SK-N-SH (cell line): ENCODE measurements at regions not wholly inside any gene's neighbourhood (a gene's known extent, or its start where the extent isn't known, plus 50 kb on each side); places are given as distances from the start of the nearest gene placed in this dataset.

Experiments
- CTCF ChIA-PET: fragments of 300-600, 350-600 bp; formaldehyde crosslinking; extraction: SDS; loops from one replicate; lab custom pipeline; 2021; lab: Yijun Ruan, JAX
- POLR2A ChIA-PET: fragments of 350-600 bp; sonication (Branson Sonifier 250); formaldehyde crosslinking; extraction: SDS; loops from one replicate; lab custom pipeline; 2020; ENCODE audit warnings: antibody characterized with exemption, inconsistent platforms; lab: Yijun Ruan, JAX
- DNase-seq: peaks from one replicate; pipeline ENCODE4 v3.0.0; 2012
- H2AFZ ChIP-seq: fragments of 200-600 bp; sonication (generic); 2 replicates; pipeline ENCODE4 v1.8.1; 2016; ENCODE audit warnings: antibody characterized with exemption, mild to moderate bottlenecking, low read depth
- H3F3A ChIP-seq: fragments of 200-600 bp; sonication (generic); replicated peaks from 2 replicates; pipeline ENCODE3; 2016; ENCODE audit warnings: antibody characterized with exemption, mild to moderate bottlenecking; ENCODE audit not compliant: insufficient read depth
- H3K27ac ChIP-seq, 2 experiments: fragments of 200-500 bp in 1 of 2; fragments of 200-600 bp in 1 of 2; sonication (Bioruptor generic) in 1 of 2; sonication (generic), shearing (Covaris generic) in 1 of 2; 2 replicates each; pipeline versions ENCODE4 v1.5.1 to v1.6.1; 2014 to 2016; ENCODE audit warnings: low read depth in 2 of 2, inconsistent platforms in 1 of 2, low read length in 1 of 2, mild to moderate bottlenecking in 1 of 2, mixed read lengths in 1 of 2
- H3K27me3 ChIP-seq: fragments of 200-600 bp; sonication (generic), shearing (Covaris generic); 2 replicates; pipeline ENCODE4 v1.6.1; 2016; ENCODE audit warnings: mixed run types; ENCODE audit not compliant: insufficient read depth
- H3K36me3 ChIP-seq, 2 experiments: fragments of 200-500 bp in 1 of 2; fragments of 200-600 bp in 1 of 2; sonication (Bioruptor generic) in 1 of 2; sonication (generic) in 1 of 2; replicated peaks in 1 of 2; 2 replicates each; pipeline versions ENCODE3 to v1.5.1; 2014 to 2016; ENCODE audit warnings: low read length in 1 of 2, mild to moderate bottlenecking in 1 of 2; ENCODE audit not compliant: insufficient read depth in 2 of 2, control insufficient read depth in 1 of 2
- H3K4me1 ChIP-seq, 2 experiments: fragments of 200-500 bp in 1 of 2; fragments of 200-600 bp in 1 of 2; sonication (Bioruptor generic) in 1 of 2; sonication (generic), shearing (Covaris generic) in 1 of 2; 2 replicates each; pipeline versions ENCODE4 v1.5.1 to v1.6.1; 2014 to 2016; ENCODE audit warnings: low read depth in 1 of 2, low read length in 1 of 2, mixed run types in 1 of 2; ENCODE audit not compliant: insufficient read depth in 2 of 2, control insufficient read depth in 1 of 2
- H3K4me2 ChIP-seq: fragments of 200-600 bp; sonication (generic), shearing (Covaris generic); 2 replicates; pipeline ENCODE4 v1.6.1; 2017; ENCODE audit warnings: mixed run types
- H3K4me3 ChIP-seq, 2 experiments: fragments of 200-500 bp in 1 of 2; fragments of 200-600 bp in 1 of 2; sonication (Bioruptor generic) in 1 of 2; sonication (generic), shearing (Covaris generic) in 1 of 2; 2 replicates each; pipeline versions ENCODE4 v1.5.1 to v1.8.1; 2014 to 2016; ENCODE audit warnings: low read depth in 2 of 2, inconsistent platforms in 1 of 2, low read length in 1 of 2, mild to moderate bottlenecking in 1 of 2, mixed read lengths in 1 of 2, moderate library complexity in 1 of 2
- H3K79me2 ChIP-seq: fragments of 200-600 bp; sonication (generic); 2 replicates; pipeline ENCODE4 v1.8.1; 2017; ENCODE audit warnings: mild to moderate bottlenecking; ENCODE audit not compliant: insufficient read depth
- H3K9ac ChIP-seq: fragments of 200-600 bp; sonication (generic); 2 replicates; pipeline ENCODE4 v1.6.1; 2017; ENCODE audit warnings: mixed run types
- H3K9me2 ChIP-seq: fragments of 200-600 bp; sonication (generic); 2 replicates; pipeline ENCODE4 v1.6.1; 2017; ENCODE audit warnings: mixed run types
- H3K9me3 ChIP-seq: fragments of 200-600 bp; sonication (generic); 2 replicates; pipeline ENCODE4 v1.6.1; 2017; ENCODE audit warnings: mixed run types, mild to moderate bottlenecking, moderate library complexity
- H4K20me1 ChIP-seq: fragments of 200-600 bp; sonication (generic); 2 replicates; pipeline ENCODE4 v1.6.1; 2017; ENCODE audit warnings: mild to moderate bottlenecking, mixed run types; ENCODE audit not compliant: insufficient read depth
- CHD2 ChIP-seq: fragments of 150-350 bp; IDR thresholded peaks from 2 replicates; pipeline ENCODE4 v1.6.1; 2018; ENCODE audit warnings: low read length; ENCODE audit not compliant: partially characterized antibody
- ELF1 ChIP-seq: IDR thresholded peaks from 2 replicates; pipeline ENCODE4 v1.4.0; 2012
- EP300 ChIP-seq, 2 experiments: IDR thresholded peaks; 2 replicates each; pipeline versions ENCODE4 v1.4.0 to v1.6.1; 2012; ENCODE audit warnings: borderline replicate concordance in 1 of 2, low read depth in 1 of 2, low read length in 1 of 2
- FOSL2 ChIP-seq: IDR thresholded peaks from 2 replicates; pipeline ENCODE4 v1.4.0; 2012; ENCODE audit warnings: low read depth, mild to moderate bottlenecking, moderate library complexity, borderline replicate concordance
- FOXJ3 ChIP-seq: sonication (generic); formaldehyde crosslinking; IDR thresholded peaks from 2 replicates; pipeline ENCODE4 v1.5.1; 2020; ENCODE audit warnings: mild to moderate bottlenecking, missing genetic modification reagents
- JUND ChIP-seq: IDR thresholded peaks from 2 replicates; pipeline ENCODE4 v1.4.0; 2012
- MEF2A ChIP-seq: IDR thresholded peaks from 2 replicates; pipeline ENCODE4 v1.4.0; 2012; ENCODE audit warnings: low read depth, borderline replicate concordance
- MXI1 ChIP-seq: IDR thresholded peaks from 2 replicates; pipeline ENCODE4 v1.6.1; 2012; ENCODE audit warnings: mild to moderate bottlenecking, low read depth, low read length, improper control_type of control experiment
- NFIC ChIP-seq: IDR thresholded peaks from 2 replicates; pipeline ENCODE4 v1.4.0; 2012; ENCODE audit warnings: borderline replicate concordance
- NRF1 ChIP-seq: IDR thresholded peaks from 2 replicates; pipeline ENCODE4 v1.6.1; 2012; ENCODE audit warnings: low read depth, mild to moderate bottlenecking, low read length
- POLR2AphosphoS5 ChIP-seq: IDR thresholded peaks from 2 replicates; pipeline ENCODE4 v1.6.1; 2012; ENCODE audit warnings: low read depth, low read length
- RCOR1 ChIP-seq: fragments of 150-350 bp; IDR thresholded peaks from 2 replicates; pipeline ENCODE4 v1.6.1; 2017; ENCODE audit warnings: antibody characterized with exemption, low read length
- RFX5 ChIP-seq: IDR thresholded peaks from 2 replicates; pipeline ENCODE4 v1.6.1; 2012; ENCODE audit warnings: mild to moderate bottlenecking, improper control_type of control experiment, low read length
- RXRA ChIP-seq: IDR thresholded peaks from 2 replicates; pipeline ENCODE4 v1.4.0; 2012; ENCODE audit warnings: low read depth, mild to moderate bottlenecking, borderline replicate concordance
- SIN3A ChIP-seq: IDR thresholded peaks from 2 replicates; pipeline ENCODE4 v1.6.1; 2012; ENCODE audit warnings: low read depth, mild to moderate bottlenecking, low read length, moderate library complexity, borderline replicate concordance
- SMC3 ChIP-seq: IDR thresholded peaks from 2 replicates; pipeline ENCODE4 v1.6.1; 2012; ENCODE audit warnings: low read depth, low read length, improper control_type of control experiment
- TAF1 ChIP-seq: IDR thresholded peaks from 2 replicates; pipeline ENCODE4 v1.6.1; 2012; ENCODE audit warnings: low read depth, mild to moderate bottlenecking, low read length, moderate library complexity, borderline replicate concordance
- TCF12 ChIP-seq: IDR thresholded peaks from 2 replicates; pipeline ENCODE4 v1.4.0; 2012
- YY1 ChIP-seq: IDR thresholded peaks from 2 replicates; pipeline ENCODE4 v1.4.0; 2012; ENCODE audit warnings: low read depth, mild to moderate bottlenecking
- whole genome bisulfite sequencing: methylation state at CpG from one replicate; pipeline ENCODE4 v1.1.6; 2017; ENCODE audit warnings: low lambda C conversion rate; 5-methylcytosine and 5-hydroxymethylcytosine counted together
- TF ChIP-seq, protein P1 (sequence below): IDR thresholded peaks from 2 replicates; pipeline ENCODE4; 2012
- TF ChIP-seq, protein P2 (sequence below): IDR thresholded peaks from 2 replicates; pipeline ENCODE4 v1.4.0; 2012; ENCODE audit warnings: low read depth, borderline replicate concordance
- TF ChIP-seq, protein P3 (sequence below): IDR thresholded peaks from 2 replicates; pipeline ENCODE4 v1.4.0; 2012; ENCODE audit warnings: low read depth, borderline replicate concordance
- TF ChIP-seq, protein P4 (sequence below): fragments of 200-600 bp; sonication (generic); IDR thresholded peaks from 2 replicates; pipeline ENCODE4 v1.6.1; 2017; ENCODE audit warnings: antibody characterized with exemption, mild to moderate bottlenecking, moderate library complexity
- TF ChIP-seq, protein P5 (sequence below): IDR thresholded peaks from 2 replicates; pipeline ENCODE4 v1.6.1; 2012; ENCODE audit warnings: mild to moderate bottlenecking, low read depth, low read length, moderate library complexity

DNA sequence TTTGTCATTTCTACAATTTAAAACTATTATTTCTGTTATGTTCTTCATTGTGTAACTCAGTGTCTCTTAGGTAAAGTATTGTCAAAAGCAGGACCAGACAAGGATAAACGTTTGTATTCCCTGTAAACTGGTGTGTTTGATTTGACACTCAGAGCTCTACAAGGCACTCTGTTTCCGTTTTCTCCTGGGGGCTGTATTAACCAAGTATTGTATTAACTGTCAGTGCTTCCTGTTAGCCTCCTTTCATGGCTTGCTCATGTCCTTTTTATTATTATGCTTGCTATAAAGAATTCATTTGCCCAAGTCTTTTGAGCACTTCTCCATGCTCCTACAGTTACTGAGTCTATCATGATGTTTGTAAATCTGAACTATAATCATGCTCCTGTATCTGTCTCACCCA is 323.7 kb downstream of the LPIN1 start (continued):
- no peak for TF ChIP-seq YY1
- TF ChIP-seq NRF1: no peak
- no peak for TF ChIP-seq RCOR1

DNA sequence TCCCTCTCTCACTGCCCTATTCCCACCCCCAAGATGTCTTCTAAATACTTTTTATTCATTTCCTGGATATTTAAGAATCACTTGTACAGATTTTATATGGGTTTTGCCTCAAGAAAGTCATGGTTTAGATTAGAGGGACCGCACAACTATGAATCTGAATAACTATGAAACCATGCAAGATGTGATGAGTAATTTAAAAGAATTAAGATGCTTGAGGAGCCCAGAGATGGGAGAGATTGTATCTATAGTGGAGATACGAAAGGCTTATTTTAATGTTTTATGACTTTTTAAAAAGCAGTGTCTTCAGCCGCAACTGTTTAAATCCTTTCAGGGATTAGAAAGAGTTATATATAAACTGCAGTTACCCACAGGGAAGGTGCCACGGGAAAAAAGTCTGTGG is 324.1 kb downstream of the LPIN1 start:
- no peaks in the 10 kb centered on the region for H4K20me1 ChIP-seq
- WGBS: 32% methylated on average over 4 of the region's 4 CpGs
- H3K9ac ChIP-seq: peak overlapping the region; percentile 20; the same call in 1 of the 2 replicates
- peak overlapping the region in 1 of 2 experiments; percentile 87; a peak in 2 of 4 replicates for H3K27ac ChIP-seq
- no peak for DNase-seq
- no peaks in the 10 kb centered on the region for H3K27me3 ChIP-seq
- no peaks in the 10 kb centered on the region for H3K36me3 ChIP-seq
- CTCF ChIA-PET: no interaction called here
- no peaks in the 10 kb centered on the region for H3K9me3 ChIP-seq
- POLR2A ChIA-PET: no interaction called here
- H3K4me3 ChIP-seq: 0 out of 4 replicates have a peak overlapping the region, but pooled peaks of 1 of the 2 experiments have one; percentile 3
- no peaks in the 10 kb centered on the region for H3K9me2 ChIP-seq
- no peaks in the 10 kb centered on the region for H3K79me2 ChIP-seq
- peaks cover 10 to 26% of the 10 kb centered on the region in 2 experiments for H3K4me1 ChIP-seq
- H2AFZ ChIP-seq: peak overlapping the region; percentile 17; the same call in 1 of the 2 replicates
- H3F3A ChIP-seq: peaks cover 17% of the 10 kb centered on the region
- peak overlapping the region; percentile 12 for H3K4me2 ChIP-seq
- TF ChIP-seq EP300 (IDR thresholded peaks at IDR 0.05; ENCODE audit: borderline replicate concordance in 1 of 2, low read depth in 1 of 2, low read length in 1 of 2) (peak in 1 of 2 experiments; percentile 89; a peak in 2 of 4 replicates), NRF1 (no peak), ELF1 (0 out of 2 replicates have a peak, but pooled peaks have one; percentile 33), FOXJ3 (CRISPR knock-in tag) (no peak), RXRA (peak; percentile 40; the same call in 1 of the 2 replicates), TAF1 (no peak), SMC3 (no peak), MXI1 (no peak), RFX5 (no peak), RCOR1 (no peak), JUND (peak; percentile 87), POLR2AphosphoS5 (peak; percentile 44; the same call in 1 of the 2 replicates), NFIC (peak; percentile 75), MEF2A (peak; percentile 32; the same call in 1 of the 2 replicates), CHD2 (no peak), FOSL2 (peak; percentile 80), SIN3A (no peak), TCF12 (peak; percentile 96)
- TF ChIP-seq, protein P1, sequence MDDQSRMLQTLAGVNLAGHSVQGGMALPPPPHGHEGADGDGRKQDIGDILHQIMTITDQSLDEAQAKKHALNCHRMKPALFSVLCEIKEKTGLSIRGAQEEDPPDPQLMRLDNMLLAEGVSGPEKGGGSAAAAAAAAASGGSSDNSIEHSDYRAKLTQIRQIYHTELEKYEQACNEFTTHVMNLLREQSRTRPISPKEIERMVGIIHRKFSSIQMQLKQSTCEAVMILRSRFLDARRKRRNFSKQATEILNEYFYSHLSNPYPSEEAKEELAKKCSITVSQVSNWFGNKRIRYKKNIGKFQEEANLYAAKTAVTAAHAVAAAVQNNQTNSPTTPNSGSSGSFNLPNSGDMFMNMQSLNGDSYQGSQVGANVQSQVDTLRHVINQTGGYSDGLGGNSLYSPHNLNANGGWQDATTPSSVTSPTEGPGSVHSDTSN: peak; percentile 78
- TF ChIP-seq, protein P2, sequence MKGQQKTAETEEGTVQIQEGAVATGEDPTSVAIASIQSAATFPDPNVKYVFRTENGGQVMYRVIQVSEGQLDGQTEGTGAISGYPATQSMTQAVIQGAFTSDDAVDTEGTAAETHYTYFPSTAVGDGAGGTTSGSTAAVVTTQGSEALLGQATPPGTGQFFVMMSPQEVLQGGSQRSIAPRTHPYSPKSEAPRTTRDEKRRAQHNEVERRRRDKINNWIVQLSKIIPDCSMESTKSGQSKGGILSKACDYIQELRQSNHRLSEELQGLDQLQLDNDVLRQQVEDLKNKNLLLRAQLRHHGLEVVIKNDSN: no peak
- TF ChIP-seq, protein P3, sequence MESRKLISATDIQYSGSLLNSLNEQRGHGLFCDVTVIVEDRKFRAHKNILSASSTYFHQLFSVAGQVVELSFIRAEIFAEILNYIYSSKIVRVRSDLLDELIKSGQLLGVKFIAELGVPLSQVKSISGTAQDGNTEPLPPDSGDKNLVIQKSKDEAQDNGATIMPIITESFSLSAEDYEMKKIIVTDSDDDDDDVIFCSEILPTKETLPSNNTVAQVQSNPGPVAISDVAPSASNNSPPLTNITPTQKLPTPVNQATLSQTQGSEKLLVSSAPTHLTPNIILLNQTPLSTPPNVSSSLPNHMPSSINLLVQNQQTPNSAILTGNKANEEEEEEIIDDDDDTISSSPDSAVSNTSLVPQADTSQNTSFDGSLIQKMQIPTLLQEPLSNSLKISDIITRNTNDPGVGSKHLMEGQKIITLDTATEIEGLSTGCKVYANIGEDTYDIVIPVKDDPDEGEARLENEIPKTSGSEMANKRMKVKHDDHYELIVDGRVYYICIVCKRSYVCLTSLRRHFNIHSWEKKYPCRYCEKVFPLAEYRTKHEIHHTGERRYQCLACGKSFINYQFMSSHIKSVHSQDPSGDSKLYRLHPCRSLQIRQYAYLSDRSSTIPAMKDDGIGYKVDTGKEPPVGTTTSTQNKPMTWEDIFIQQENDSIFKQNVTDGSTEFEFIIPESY: peak; percentile 29; the same call in 1 of the 2 replicates
- TF ChIP-seq, protein P4, sequence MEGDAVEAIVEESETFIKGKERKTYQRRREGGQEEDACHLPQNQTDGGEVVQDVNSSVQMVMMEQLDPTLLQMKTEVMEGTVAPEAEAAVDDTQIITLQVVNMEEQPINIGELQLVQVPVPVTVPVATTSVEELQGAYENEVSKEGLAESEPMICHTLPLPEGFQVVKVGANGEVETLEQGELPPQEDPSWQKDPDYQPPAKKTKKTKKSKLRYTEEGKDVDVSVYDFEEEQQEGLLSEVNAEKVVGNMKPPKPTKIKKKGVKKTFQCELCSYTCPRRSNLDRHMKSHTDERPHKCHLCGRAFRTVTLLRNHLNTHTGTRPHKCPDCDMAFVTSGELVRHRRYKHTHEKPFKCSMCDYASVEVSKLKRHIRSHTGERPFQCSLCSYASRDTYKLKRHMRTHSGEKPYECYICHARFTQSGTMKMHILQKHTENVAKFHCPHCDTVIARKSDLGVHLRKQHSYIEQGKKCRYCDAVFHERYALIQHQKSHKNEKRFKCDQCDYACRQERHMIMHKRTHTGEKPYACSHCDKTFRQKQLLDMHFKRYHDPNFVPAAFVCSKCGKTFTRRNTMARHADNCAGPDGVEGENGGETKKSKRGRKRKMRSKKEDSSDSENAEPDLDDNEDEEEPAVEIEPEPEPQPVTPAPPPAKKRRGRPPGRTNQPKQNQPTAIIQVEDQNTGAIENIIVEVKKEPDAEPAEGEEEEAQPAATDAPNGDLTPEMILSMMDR: no peak
- TF ChIP-seq, protein P5, sequence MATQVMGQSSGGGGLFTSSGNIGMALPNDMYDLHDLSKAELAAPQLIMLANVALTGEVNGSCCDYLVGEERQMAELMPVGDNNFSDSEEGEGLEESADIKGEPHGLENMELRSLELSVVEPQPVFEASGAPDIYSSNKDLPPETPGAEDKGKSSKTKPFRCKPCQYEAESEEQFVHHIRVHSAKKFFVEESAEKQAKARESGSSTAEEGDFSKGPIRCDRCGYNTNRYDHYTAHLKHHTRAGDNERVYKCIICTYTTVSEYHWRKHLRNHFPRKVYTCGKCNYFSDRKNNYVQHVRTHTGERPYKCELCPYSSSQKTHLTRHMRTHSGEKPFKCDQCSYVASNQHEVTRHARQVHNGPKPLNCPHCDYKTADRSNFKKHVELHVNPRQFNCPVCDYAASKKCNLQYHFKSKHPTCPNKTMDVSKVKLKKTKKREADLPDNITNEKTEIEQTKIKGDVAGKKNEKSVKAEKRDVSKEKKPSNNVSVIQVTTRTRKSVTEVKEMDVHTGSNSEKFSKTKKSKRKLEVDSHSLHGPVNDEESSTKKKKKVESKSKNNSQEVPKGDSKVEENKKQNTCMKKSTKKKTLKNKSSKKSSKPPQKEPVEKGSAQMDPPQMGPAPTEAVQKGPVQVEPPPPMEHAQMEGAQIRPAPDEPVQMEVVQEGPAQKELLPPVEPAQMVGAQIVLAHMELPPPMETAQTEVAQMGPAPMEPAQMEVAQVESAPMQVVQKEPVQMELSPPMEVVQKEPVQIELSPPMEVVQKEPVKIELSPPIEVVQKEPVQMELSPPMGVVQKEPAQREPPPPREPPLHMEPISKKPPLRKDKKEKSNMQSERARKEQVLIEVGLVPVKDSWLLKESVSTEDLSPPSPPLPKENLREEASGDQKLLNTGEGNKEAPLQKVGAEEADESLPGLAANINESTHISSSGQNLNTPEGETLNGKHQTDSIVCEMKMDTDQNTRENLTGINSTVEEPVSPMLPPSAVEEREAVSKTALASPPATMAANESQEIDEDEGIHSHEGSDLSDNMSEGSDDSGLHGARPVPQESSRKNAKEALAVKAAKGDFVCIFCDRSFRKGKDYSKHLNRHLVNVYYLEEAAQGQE: no peak
